HCT116 (cell line): ENCODE measurements at regions not wholly inside any gene's neighbourhood (a gene's known extent, or its start where the extent isn't known, plus 50 kb on each side); places are given as distances from the start of the nearest gene placed in this dataset.

ENCODE experiments used
- ATAC-seq: fragments of 200-7000 bp; cut with Tn5 transposase; 2 replicates; pipeline ENCODE4 v1.9.1; 2020; ENCODE audit warnings: mild to moderate bottlenecking, moderate library complexity
- BruUV-seq: library from RNA; stranded (reverse); fragments of 400-500 nt; replicated peaks from 2 replicates; lab custom pipeline; 2021; lab: Mats Ljungman, UMichigan
- CTCF ChIA-PET: fragments of 300-600 bp; sonication (Branson Sonifier 250); formaldehyde crosslinking; loops from one replicate; lab custom pipeline; 2021; ENCODE audit warnings: antibody characterized with exemption; lab: Charles Lee
- POLR2A ChIA-PET: fragments of 300-600, 350-600 bp; sonication (Branson Sonifier 250); formaldehyde crosslinking; loops from one replicate; lab custom pipeline; 2021; ENCODE audit warnings: antibody characterized with exemption; lab: Charles Lee
- RAD21 ChIA-PET, 2 experiments: fragments of 300-600 bp; sonication (Branson Sonifier 250); formaldehyde crosslinking; loops; one replicate each; lab custom pipeline; 2023; ENCODE audit warnings: low total read pairs in 2 of 2; ENCODE audit not compliant: uncharacterized antibody in 2 of 2, unreplicated experiment in 2 of 2, low non-redundant PET in 1 of 2; lab: Charles Lee
- DNase-seq: peaks from one replicate; pipeline ENCODE4 v3.0.0-alpha.2; 2010; ENCODE audit warnings: low read depth, low spot score
- H2AFZ ChIP-seq: fragments of 200-600 bp; shearing (Covaris generic), sonication (generic); 2 replicates; pipeline ENCODE4 v1.6.1; 2017; ENCODE audit warnings: low read depth, mixed run types, mixed read lengths, antibody characterized with exemption, low read length; ENCODE audit not compliant: poor library complexity, severe bottlenecking
- H3K27ac ChIP-seq: 2 replicates; pipeline ENCODE4 v1.5.1; 2012; ENCODE audit warnings: low read depth, low read length
- H3K27me3 ChIP-seq: fragments of 200-600 bp; sonication (generic); 2 replicates; pipeline ENCODE4 v1.6.1; 2016; ENCODE audit warnings: mixed run types, low read length, mixed read lengths; ENCODE audit not compliant: insufficient read depth
- H3K36me3 ChIP-seq, 2 experiments: fragments of 200-500 bp in 1 of 2; fragments of 200-600 bp in 1 of 2; sonication (Bioruptor generic) in 1 of 2; sonication (generic) in 1 of 2; 2 replicates each; pipeline versions ENCODE4 v1.5.1 to v1.6.1; 2014 to 2016; ENCODE audit warnings: low read length in 2 of 2, inconsistent platforms in 1 of 2, mixed read lengths in 1 of 2, mixed run types in 1 of 2; ENCODE audit not compliant: insufficient read depth in 2 of 2, control insufficient read depth in 1 of 2
- H3K4me1 ChIP-seq, 2 experiments: fragments of 200-600 bp in 1 of 2; sonication (generic) in 1 of 2; 2 replicates each; pipeline versions ENCODE4 v1.5.1 to v1.6.1; 2012 to 2017; ENCODE audit warnings: low read length in 2 of 2, inconsistent platforms in 1 of 2, mild to moderate bottlenecking in 1 of 2, mixed read lengths in 1 of 2, mixed run types in 1 of 2, moderate library complexity in 1 of 2; ENCODE audit not compliant: insufficient read depth in 2 of 2, control insufficient read depth in 1 of 2
- H3K4me2 ChIP-seq: fragments of 200-600 bp; sonication (generic); 2 replicates; pipeline ENCODE4 v1.6.1; 2017; ENCODE audit warnings: mixed run types, low read length, mixed read lengths
- H3K4me3 ChIP-seq, 2 experiments: fragments of 200-600 bp in 1 of 2; sonication (generic) in 1 of 2; replicated peaks in 1 of 2; 2 replicates each; pipeline ENCODE4 v1.5.1; 2011 to 2016; ENCODE audit warnings: low read length in 2 of 2, control low read depth in 1 of 2, low read depth in 1 of 2, mild to moderate bottlenecking in 1 of 2, mixed read lengths in 1 of 2, mixed run types in 1 of 2
- H3K79me2 ChIP-seq: fragments of 200-600 bp; sonication (generic); 2 replicates; pipeline ENCODE4 v1.6.1; 2017; ENCODE audit warnings: mild to moderate bottlenecking, mixed run types, low read length, moderate library complexity, mixed read lengths; ENCODE audit not compliant: insufficient read depth
- H3K9ac ChIP-seq: fragments of 200-600 bp; sonication (generic); 2 replicates; pipeline ENCODE4 v1.6.1; 2016; ENCODE audit warnings: low read length, mixed read lengths
- H3K9me2 ChIP-seq: fragments of 200-600 bp; sonication (generic), shearing (Covaris generic); 2 replicates; pipeline ENCODE4 v1.6.1; 2017; ENCODE audit warnings: mixed run types, mild to moderate bottlenecking, moderate library complexity; ENCODE audit not compliant: insufficient read depth
- H3K9me3 ChIP-seq, 2 experiments: fragments of 200-500 bp in 1 of 2; fragments of 200-600 bp in 1 of 2; sonication (Bioruptor generic) in 1 of 2; sonication (generic) in 1 of 2; 2 replicates each; pipeline ENCODE4 v1.6.1; 2014 to 2017; ENCODE audit warnings: low read length in 2 of 2, mixed read lengths in 2 of 2, inconsistent platforms in 1 of 2, low read depth in 1 of 2, mild to moderate bottlenecking in 1 of 2, mixed run types in 1 of 2, moderate library complexity in 1 of 2; ENCODE audit not compliant: control insufficient read depth in 1 of 2, insufficient read depth in 1 of 2
- H4K20me1 ChIP-seq: fragments of 200-600 bp; sonication (generic), shearing (Covaris generic); 2 replicates; pipeline ENCODE4 v1.6.1; 2017; ENCODE audit warnings: mixed run types, mild to moderate bottlenecking, moderate library complexity; ENCODE audit not compliant: insufficient read depth
- CBX3 ChIP-seq: IDR thresholded peaks from 2 replicates; pipeline ENCODE4 v1.6.1; 2012; ENCODE audit warnings: low read depth
- CEBPB ChIP-seq: IDR thresholded peaks from 2 replicates; pipeline ENCODE4 v1.6.1; 2012; ENCODE audit warnings: low read depth
- FOSL1 ChIP-seq: IDR thresholded peaks from 2 replicates; pipeline ENCODE4 v1.6.1; 2012; ENCODE audit warnings: low read depth
- JUND ChIP-seq: IDR thresholded peaks from 2 replicates; pipeline ENCODE4 v1.6.1; 2012
- RAD21 ChIP-seq: IDR thresholded peaks from 2 replicates; pipeline ENCODE4 v1.6.1; 2012; ENCODE audit warnings: low read depth, mild to moderate bottlenecking
- SIN3A ChIP-seq: IDR thresholded peaks from 2 replicates; pipeline ENCODE4 v1.6.1; 2012; ENCODE audit warnings: low read depth
- SP1 ChIP-seq: IDR thresholded peaks from 2 replicates; pipeline ENCODE4 v1.6.1; 2012; ENCODE audit warnings: low read depth
- SRF ChIP-seq: IDR thresholded peaks from 2 replicates; pipeline ENCODE4 v1.6.1; 2012; ENCODE audit warnings: low read depth
- TCF7L2 ChIP-seq: IDR thresholded peaks from 2 replicates; pipeline ENCODE4 v1.7.0; 2011; ENCODE audit warnings: borderline replicate concordance, inconsistent platforms; ENCODE audit not compliant: insufficient read depth, insufficient read length; ENCODE audit errors: extremely low read depth
- ZFX ChIP-seq: fragments of 450-650 bp; IDR thresholded peaks from 2 replicates; pipeline ENCODE4 v1.6.1; 2017
- ZNF274 ChIP-seq: fragments of 200-500 bp; sonication (Bioruptor generic); IDR thresholded peaks from 2 replicates; pipeline ENCODE4 v1.6.1; 2014; ENCODE audit warnings: mild to moderate bottlenecking, low read depth, low read length, inconsistent platforms
- intact Hi-C: fragments of 100-400 bp; cut with micrococcal nuclease; formaldehyde crosslinking; loops from 2 replicates; pipeline ENCODE4 v1.10.0; 2022
- TF ChIP-seq, protein P1 (sequence below): IDR thresholded peaks from 2 replicates; pipeline ENCODE4 v1.6.1; 2011; ENCODE audit warnings: mild to moderate bottlenecking, low read length, moderate library complexity; ENCODE audit not compliant: insufficient replicate concordance; ENCODE audit errors: extremely low read depth
- TF ChIP-seq, protein P2 (sequence below): IDR thresholded peaks from 2 replicates; pipeline ENCODE4 v1.6.1; 2012; ENCODE audit warnings: low read depth
- TF ChIP-seq, protein P3 (sequence below): IDR thresholded peaks from 2 replicates; pipeline ENCODE4 v1.6.1; 2012

DNA sequence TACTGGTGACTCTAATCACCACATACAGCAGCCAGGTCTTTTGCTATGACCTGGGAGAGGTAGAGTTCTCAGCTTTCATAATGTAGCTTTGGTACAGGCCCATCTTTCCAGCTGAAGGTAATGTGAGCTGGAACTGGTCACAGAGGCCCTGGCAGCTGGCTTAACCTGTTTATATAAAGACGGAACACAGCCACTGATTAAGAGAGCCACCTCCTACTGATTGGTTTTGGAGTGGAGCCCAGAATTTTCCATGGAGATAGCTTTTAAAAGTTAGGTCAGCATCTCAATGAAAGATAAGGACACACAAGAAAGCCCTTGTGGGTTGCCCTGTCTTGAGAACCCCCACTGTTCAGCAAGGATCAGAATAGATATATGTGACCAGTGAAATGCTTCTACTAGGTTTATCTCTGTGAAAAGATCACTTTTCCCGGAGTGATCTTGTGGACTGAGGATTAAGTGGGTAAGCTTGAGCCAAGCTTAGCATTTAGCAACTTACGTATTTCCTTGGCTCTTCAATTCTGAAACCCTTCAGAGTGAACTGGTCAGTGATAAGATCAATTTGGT is 213.7 kb upstream of the CITED2 start:
- Histone ChIP-seq H3K9me2 (no peaks in the 10 kb centered on the region), H3K9me3 (no peaks in the 10 kb centered on the region), H3K27me3 (no peaks in the 10 kb centered on the region), H2AFZ (peak overlapping the region; percentile 72), H3K4me3 (peak overlapping the region in 1 of 2 experiments; percentile 26; a peak in 2 of 4 replicates), H3K9ac (no peak overlapping the region), H4K20me1 (no peaks in the 10 kb centered on the region), H3K36me3 (no peaks in the 10 kb centered on the region), H3K4me1 (peaks cover 32 to 33% of the 10 kb centered on the region in 2 experiments), H3K4me2 (peak overlapping the region; percentile 57), H3K79me2 (no peaks in the 10 kb centered on the region), H3K27ac (peak overlapping the region; percentile 63)
- ATAC-seq (peak; percentile 75), DNase-seq (peak; percentile 52)
- ChIA-PET RAD21 (interaction anchor here in 1 of 2 experiments (0.9 kb wide), 1 partner anchor 218 kb away, joined by 4 read pairs; no protein-coding TSS in a partner anchor), POLR2A (interaction anchor here (1.3 to 1.4 kb wide), 3 partner anchors 10 to 213 kb away, joined by 3 to 5 read pairs (median 4); partner anchors contain the start of gene CITED2), CTCF (no interaction called here)
- intact Hi-C loops, result loop anchor here (10.0 kb wide), 1 partner anchor 213 kb away; the partner anchor contains the start of gene CITED2
- peak; percentile 38; the same call in 1 of the 2 replicates for TF ChIP-seq SP1
- TF ChIP-seq, protein P1, sequence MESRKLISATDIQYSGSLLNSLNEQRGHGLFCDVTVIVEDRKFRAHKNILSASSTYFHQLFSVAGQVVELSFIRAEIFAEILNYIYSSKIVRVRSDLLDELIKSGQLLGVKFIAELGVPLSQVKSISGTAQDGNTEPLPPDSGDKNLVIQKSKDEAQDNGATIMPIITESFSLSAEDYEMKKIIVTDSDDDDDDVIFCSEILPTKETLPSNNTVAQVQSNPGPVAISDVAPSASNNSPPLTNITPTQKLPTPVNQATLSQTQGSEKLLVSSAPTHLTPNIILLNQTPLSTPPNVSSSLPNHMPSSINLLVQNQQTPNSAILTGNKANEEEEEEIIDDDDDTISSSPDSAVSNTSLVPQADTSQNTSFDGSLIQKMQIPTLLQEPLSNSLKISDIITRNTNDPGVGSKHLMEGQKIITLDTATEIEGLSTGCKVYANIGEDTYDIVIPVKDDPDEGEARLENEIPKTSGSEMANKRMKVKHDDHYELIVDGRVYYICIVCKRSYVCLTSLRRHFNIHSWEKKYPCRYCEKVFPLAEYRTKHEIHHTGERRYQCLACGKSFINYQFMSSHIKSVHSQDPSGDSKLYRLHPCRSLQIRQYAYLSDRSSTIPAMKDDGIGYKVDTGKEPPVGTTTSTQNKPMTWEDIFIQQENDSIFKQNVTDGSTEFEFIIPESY, result no peak
- TF ChIP-seq SIN3A, result no peak
- BruUV-seq, result no TSS peak

DNA sequence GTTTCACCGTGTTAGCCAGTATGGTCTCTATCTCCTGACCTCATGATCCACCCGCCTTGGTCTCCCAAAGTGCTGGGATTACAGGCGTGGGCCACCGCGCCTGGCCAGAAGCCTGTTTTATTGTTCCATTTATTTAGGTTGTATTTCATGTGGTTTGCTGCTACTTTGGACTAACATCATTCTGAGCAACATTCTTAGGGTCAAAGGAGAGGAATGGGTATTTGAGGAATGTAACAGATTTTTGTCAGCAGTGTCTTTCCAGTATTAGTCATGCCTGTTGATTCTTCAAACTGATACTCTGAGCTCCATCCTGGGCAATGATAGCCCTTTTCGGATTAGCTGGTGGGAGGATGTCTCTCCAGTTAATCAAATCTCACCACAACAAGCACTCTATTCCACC is 213.0 kb upstream of the CITED2 start:
- peak overlapping the region; percentile 57 for H3K4me2 ChIP-seq
- no peaks in the 10 kb centered on the region for H3K79me2 ChIP-seq
- H3K27me3 ChIP-seq, result no peaks in the 10 kb centered on the region
- H3K9me2 ChIP-seq, result no peaks in the 10 kb centered on the region
- intact Hi-C loops, result loop anchor here (10.0 kb wide), 1 partner anchor 213 kb away; the partner anchor contains the start of gene CITED2
- H3K9me3 ChIP-seq, result no peaks in the 10 kb centered on the region
- H3K4me3 ChIP-seq, result peak overlapping the region in 1 of 2 experiments; percentile 26; a peak in 2 of 4 replicates
- ChIA-PET CTCF (no interaction called here), RAD21 (interaction anchor here (0.7 to 0.9 kb wide), 2 partner anchors 213 to 218 kb away, joined by 4 to 6 read pairs; partner anchors contain the start of gene CITED2 (in 1 of the 2)), POLR2A (interaction anchor here (1.3 to 1.4 kb wide), 3 partner anchors 9 to 213 kb away, joined by 3 to 5 read pairs (median 4); partner anchors contain the start of gene CITED2)
- no peaks in the 10 kb centered on the region for H3K36me3 ChIP-seq
- BruUV-seq, result no TSS peak
- peaks cover 39 to 40% of the 10 kb centered on the region in 2 experiments for H3K4me1 ChIP-seq
- peak overlapping the region; percentile 72 for H2AFZ ChIP-seq
- ATAC-seq (peak; percentile 76), DNase-seq (no peak)
- no peak overlapping the region for H3K9ac ChIP-seq
- no peaks in the 10 kb centered on the region for H4K20me1 ChIP-seq
- peak overlapping the region; percentile 63 for H3K27ac ChIP-seq
- TF ChIP-seq JUND (no peak), RAD21 (no peak), TCF7L2 (no peak), CBX3 (no peak), FOSL1 (no peak), CEBPB (no peak), ZFX (no peak), SP1 (no peak), SIN3A (no peak), ZNF274 (no peak), SRF (no peak)
- TF ChIP-seq, protein P2, sequence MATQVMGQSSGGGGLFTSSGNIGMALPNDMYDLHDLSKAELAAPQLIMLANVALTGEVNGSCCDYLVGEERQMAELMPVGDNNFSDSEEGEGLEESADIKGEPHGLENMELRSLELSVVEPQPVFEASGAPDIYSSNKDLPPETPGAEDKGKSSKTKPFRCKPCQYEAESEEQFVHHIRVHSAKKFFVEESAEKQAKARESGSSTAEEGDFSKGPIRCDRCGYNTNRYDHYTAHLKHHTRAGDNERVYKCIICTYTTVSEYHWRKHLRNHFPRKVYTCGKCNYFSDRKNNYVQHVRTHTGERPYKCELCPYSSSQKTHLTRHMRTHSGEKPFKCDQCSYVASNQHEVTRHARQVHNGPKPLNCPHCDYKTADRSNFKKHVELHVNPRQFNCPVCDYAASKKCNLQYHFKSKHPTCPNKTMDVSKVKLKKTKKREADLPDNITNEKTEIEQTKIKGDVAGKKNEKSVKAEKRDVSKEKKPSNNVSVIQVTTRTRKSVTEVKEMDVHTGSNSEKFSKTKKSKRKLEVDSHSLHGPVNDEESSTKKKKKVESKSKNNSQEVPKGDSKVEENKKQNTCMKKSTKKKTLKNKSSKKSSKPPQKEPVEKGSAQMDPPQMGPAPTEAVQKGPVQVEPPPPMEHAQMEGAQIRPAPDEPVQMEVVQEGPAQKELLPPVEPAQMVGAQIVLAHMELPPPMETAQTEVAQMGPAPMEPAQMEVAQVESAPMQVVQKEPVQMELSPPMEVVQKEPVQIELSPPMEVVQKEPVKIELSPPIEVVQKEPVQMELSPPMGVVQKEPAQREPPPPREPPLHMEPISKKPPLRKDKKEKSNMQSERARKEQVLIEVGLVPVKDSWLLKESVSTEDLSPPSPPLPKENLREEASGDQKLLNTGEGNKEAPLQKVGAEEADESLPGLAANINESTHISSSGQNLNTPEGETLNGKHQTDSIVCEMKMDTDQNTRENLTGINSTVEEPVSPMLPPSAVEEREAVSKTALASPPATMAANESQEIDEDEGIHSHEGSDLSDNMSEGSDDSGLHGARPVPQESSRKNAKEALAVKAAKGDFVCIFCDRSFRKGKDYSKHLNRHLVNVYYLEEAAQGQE, result no peak
- TF ChIP-seq, protein P3, sequence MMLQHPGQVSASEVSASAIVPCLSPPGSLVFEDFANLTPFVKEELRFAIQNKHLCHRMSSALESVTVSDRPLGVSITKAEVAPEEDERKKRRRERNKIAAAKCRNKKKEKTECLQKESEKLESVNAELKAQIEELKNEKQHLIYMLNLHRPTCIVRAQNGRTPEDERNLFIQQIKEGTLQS, result no peak
